CD4-positive, alpha-beta T cell (primary cell): ENCODE measurements at regions not wholly inside any gene's neighbourhood (a gene's known extent, or its start where the extent isn't known, plus 50 kb on each side); places are given as distances from the start of the nearest gene placed in this dataset.

Experiments used
- ATAC-seq: fragments of 200-7000 bp; cut with Tn5 transposase; one replicate; pipeline ENCODE4 v1.10.0; 2022; ENCODE audit warnings: mild to moderate bottlenecking; ENCODE audit not compliant: poor library complexity
- CTCF ChIA-PET: fragments of 350-600 bp; sonication (Branson Sonifier 250); formaldehyde crosslinking; loops from one replicate; lab custom pipeline; 2021; ENCODE audit warnings: antibody characterized with exemption, inconsistent platforms; lab: Charles Lee
- POLR2A ChIA-PET: fragments of 350-600 bp; sonication (Branson Sonifier 250); formaldehyde crosslinking; loops from one replicate; lab custom pipeline; 2021; ENCODE audit warnings: antibody characterized with exemption, inconsistent platforms; lab: Charles Lee
- DNase-seq, 14 experiments: peaks; one replicate each; pipeline ENCODE4 v3.0.0-alpha.2; 2013 to 2020; ENCODE audit warnings: mixed read lengths in 2 of 14
- H3K27ac ChIP-seq, 2 donors: one replicate each; pipeline versions ENCODE4 v1.5.1 to v1.7.0; 2013; ENCODE audit warnings: low read length in 2 of 2, low read depth in 1 of 2, mild to moderate bottlenecking in 1 of 2
- H3K27me3 ChIP-seq, 2 experiments: 1 replicate in 1 of 2; 2 replicates in 1 of 2; pipeline versions ENCODE4 v1.6.1 to v1.7.0; 2013; ENCODE audit warnings: low read length in 2 of 2, control low read depth in 1 of 2, mild to moderate bottlenecking in 1 of 2, moderate library complexity in 1 of 2; ENCODE audit not compliant: insufficient read depth in 2 of 2, control insufficient read depth in 1 of 2
- H3K36me3 ChIP-seq: one replicate; pipeline ENCODE4 v1.6.1; 2013; ENCODE audit warnings: low read length, control low read depth; ENCODE audit not compliant: insufficient read depth
- H3K4me1 ChIP-seq: one replicate; pipeline ENCODE4 v1.6.1; 2013; ENCODE audit warnings: low read length, control low read depth; ENCODE audit not compliant: insufficient read depth
- H3K4me3 ChIP-seq: one replicate; pipeline ENCODE4 v1.5.1; 2013; ENCODE audit warnings: mild to moderate bottlenecking, low read length, moderate library complexity
- H3K9me3 ChIP-seq, 2 experiments: 1 replicate in 1 of 2; 2 replicates in 1 of 2; pipeline versions ENCODE4 v1.6.1 to v1.7.0; 2013; ENCODE audit warnings: low read length in 2 of 2, mild to moderate bottlenecking in 2 of 2, control low read depth in 1 of 2, moderate library complexity in 1 of 2; ENCODE audit not compliant: control insufficient read depth in 1 of 2, insufficient read depth in 1 of 2
- H3K27ac Mint-ChIP-seq: one replicate; pipeline ENCODE4 v1.8.0; 2020; ENCODE audit warnings: mixed read lengths
- H3K27me3 Mint-ChIP-seq: one replicate; pipeline ENCODE4 v1.8.0; 2021; ENCODE audit warnings: mixed read lengths
- H3K36me3 Mint-ChIP-seq: one replicate; pipeline ENCODE4 v1.8.0; 2021; ENCODE audit warnings: low read depth, mixed read lengths
- H3K4me1 Mint-ChIP-seq: one replicate; pipeline ENCODE4 v1.8.0; 2021; ENCODE audit warnings: low read depth, mixed read lengths
- H3K4me3 Mint-ChIP-seq: one replicate; pipeline ENCODE4 v1.8.0; 2020; ENCODE audit warnings: mild to moderate bottlenecking, mixed read lengths
- H3K9me3 Mint-ChIP-seq: one replicate; pipeline ENCODE4 v1.8.0; 2020; ENCODE audit warnings: mixed read lengths
- intact Hi-C, 2 experiments: fragments of 100-400 bp; cut with DNase I in 1 of 2; cut with micrococcal nuclease in 1 of 2; formaldehyde crosslinking; loops; one replicate each; pipeline versions ENCODE4 v1.15.1 to v1.9.0; 2023 to 2025; cut with DNase I, micrococcal nuclease
- TF ChIP-seq, protein P1 (sequence below): fragments of 200-600 bp; IDR thresholded peaks from one replicate; pipeline ENCODE4 v1.8.0; 2022; ENCODE audit warnings: antibody characterized with exemption, mild to moderate bottlenecking

DNA sequence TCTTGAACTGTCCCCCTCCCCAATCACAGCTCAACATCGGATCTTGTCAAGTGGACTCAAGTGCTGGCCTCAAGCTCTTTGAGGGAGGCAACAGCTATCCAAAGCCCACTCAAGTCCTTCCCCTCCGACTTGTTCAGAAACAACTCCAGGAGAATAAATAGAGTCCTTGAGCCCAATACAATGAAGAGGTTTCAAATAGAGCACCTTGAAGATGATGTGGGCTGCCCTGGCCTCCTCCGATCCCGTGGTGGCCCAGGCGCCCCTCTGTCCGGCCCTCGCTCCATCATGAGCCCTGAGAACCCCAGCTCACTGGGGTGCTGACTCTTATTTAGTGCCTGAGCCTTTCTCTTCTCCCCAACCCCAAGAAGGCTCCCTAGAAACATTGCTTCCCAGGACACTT lies 164.3 kb upstream of the PMEPA1 start:
- DNase-seq, result no peak
- Histone ChIP-seq H3K36me3 (no peaks in the 10 kb centered on the region), H3K4me1 (no peaks in the 10 kb centered on the region), H3K9me3 (peaks cover 0 to 8% of the 10 kb centered on the region in 2 experiments), H3K27me3 (peaks cover 0 to 5% of the 10 kb centered on the region in 2 experiments), H3K27ac (no peak overlapping the region), H3K4me3 (no peak overlapping the region)
- intact Hi-C loops, result no loop called here
- no peak overlapping the region for H3K27ac Mint-ChIP-seq
- H3K36me3 Mint-ChIP-seq, result no peaks in the 10 kb centered on the region
- no peak overlapping the region for H3K4me3 Mint-ChIP-seq
- ChIA-PET CTCF (no interaction called here), POLR2A (no interaction called here)
- H3K4me1 Mint-ChIP-seq, result no peaks in the 10 kb centered on the region
- no peaks in the 10 kb centered on the region for H3K9me3 Mint-ChIP-seq
- peaks cover 13% of the 10 kb centered on the region for H3K27me3 Mint-ChIP-seq
- TF ChIP-seq, protein P1, sequence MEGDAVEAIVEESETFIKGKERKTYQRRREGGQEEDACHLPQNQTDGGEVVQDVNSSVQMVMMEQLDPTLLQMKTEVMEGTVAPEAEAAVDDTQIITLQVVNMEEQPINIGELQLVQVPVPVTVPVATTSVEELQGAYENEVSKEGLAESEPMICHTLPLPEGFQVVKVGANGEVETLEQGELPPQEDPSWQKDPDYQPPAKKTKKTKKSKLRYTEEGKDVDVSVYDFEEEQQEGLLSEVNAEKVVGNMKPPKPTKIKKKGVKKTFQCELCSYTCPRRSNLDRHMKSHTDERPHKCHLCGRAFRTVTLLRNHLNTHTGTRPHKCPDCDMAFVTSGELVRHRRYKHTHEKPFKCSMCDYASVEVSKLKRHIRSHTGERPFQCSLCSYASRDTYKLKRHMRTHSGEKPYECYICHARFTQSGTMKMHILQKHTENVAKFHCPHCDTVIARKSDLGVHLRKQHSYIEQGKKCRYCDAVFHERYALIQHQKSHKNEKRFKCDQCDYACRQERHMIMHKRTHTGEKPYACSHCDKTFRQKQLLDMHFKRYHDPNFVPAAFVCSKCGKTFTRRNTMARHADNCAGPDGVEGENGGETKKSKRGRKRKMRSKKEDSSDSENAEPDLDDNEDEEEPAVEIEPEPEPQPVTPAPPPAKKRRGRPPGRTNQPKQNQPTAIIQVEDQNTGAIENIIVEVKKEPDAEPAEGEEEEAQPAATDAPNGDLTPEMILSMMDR, result no peak
- no peak for ATAC-seq

DNA sequence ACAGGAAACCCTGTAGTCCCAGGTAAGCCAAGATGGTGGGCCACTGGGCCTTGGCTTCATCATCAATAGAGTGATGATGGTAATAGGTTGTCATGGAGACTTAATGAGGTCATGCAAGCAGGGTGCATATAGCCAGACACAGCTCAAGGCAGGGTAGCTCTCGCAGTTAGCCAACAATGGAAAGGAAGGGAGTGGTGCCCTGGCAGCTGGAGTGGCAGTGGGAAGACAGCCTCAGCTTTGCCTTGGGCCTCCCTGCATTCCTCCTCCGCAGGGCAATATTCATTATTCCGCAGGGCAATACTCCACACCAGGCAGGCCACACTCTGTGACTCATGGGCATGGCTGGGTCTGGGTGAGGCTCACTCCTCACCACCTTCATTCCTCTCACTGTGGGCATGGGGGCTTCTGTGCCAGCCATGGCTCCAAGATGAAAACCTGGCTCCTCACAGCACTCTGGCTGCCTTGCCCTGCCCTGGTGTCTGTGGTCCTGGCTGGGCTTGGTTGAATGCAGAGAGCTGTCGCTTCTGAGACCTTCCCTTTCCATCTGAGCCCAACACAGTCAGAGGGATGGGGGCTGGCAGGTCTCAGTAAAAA lies 163.1 kb upstream of the PMEPA1 start:
- CTCF ChIA-PET, result no interaction called here
- Histone ChIP-seq H3K4me1 (peaks cover 3% of the 10 kb centered on the region), H3K27me3 (peaks cover 0 to 2% of the 10 kb centered on the region in 2 experiments), H3K36me3 (no peaks in the 10 kb centered on the region), H3K9me3 (peaks cover 0 to 8% of the 10 kb centered on the region in 2 experiments), H3K27ac (no peak overlapping the region), H3K4me3 (no peak overlapping the region)
- H3K4me3 Mint-ChIP-seq, result no peak overlapping the region
- DNase-seq, result no peak
- no peaks in the 10 kb centered on the region for H3K9me3 Mint-ChIP-seq
- H3K27me3 Mint-ChIP-seq, result peaks cover 13% of the 10 kb centered on the region
- no peak overlapping the region for H3K27ac Mint-ChIP-seq
- POLR2A ChIA-PET, result no interaction called here
- H3K4me1 Mint-ChIP-seq, result no peaks in the 10 kb centered on the region
- H3K36me3 Mint-ChIP-seq, result no peaks in the 10 kb centered on the region
- intact Hi-C loops, result no loop called here
- TF ChIP-seq, protein P1, result no peak
- no peak for ATAC-seq

DNA sequence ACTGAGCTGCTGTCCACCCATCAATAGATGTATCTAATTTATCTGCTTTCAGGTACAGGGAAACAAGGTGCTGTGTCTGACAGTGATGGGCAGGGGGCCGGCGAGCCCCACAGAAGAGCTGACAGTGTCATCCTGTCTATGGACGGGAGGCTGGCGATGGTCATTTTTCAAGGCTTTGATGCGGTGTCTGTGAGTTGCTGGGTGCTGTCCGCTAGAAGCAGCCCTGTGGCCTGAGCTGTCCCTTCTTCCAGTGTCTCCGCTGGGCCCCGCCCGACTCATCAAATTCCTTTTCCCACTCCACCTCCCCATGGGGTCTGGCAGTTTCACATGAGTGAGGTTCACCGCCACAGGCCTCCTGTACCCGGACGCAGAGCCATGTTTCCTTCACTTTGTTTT lies 161.4 kb upstream of the PMEPA1 start:
- H3K36me3 Mint-ChIP-seq, result no peaks in the 10 kb centered on the region
- ATAC-seq (no peak), DNase-seq (no peak)
- Histone ChIP-seq H3K4me1 (peaks cover 3% of the 10 kb centered on the region), H3K9me3 (peaks cover 0 to 8% of the 10 kb centered on the region in 2 experiments), H3K27me3 (peaks cover 3 to 5% of the 10 kb centered on the region in 2 experiments), H3K4me3 (no peak overlapping the region), H3K36me3 (no peaks in the 10 kb centered on the region), H3K27ac (no peak overlapping the region)
- no peaks in the 10 kb centered on the region for H3K9me3 Mint-ChIP-seq
- CTCF ChIA-PET, result no interaction called here
- intact Hi-C loops, result no loop called here
- H3K27me3 Mint-ChIP-seq, result peaks cover 15% of the 10 kb centered on the region
- no peak overlapping the region for H3K4me3 Mint-ChIP-seq
- POLR2A ChIA-PET, result no interaction called here
- TF ChIP-seq, protein P1, result no peak
- no peak overlapping the region for H3K27ac Mint-ChIP-seq
- peaks cover 3% of the 10 kb centered on the region for H3K4me1 Mint-ChIP-seq
